ENCODE measurements at regions not wholly inside any gene's neighbourhood (a gene's known extent, or its start where the extent isn't known, plus 50 kb on each side); places are given as distances from the start of the nearest gene placed in this dataset.
A peak's percentile ranks its signal among the peaks of the same experiment; 100 is the strongest.

- no peak for TF ChIP-seq ZNF462 (CRISPR knock-in tag; IDR thresholded peaks at IDR 0.05)
Observed at GRCh38 chr18:73645160-73645715, 502.4 kb downstream of the FBXO15 start (continued).

- Histone ChIP-seq H3K4me1 (ENCODE audit: insufficient read depth) (no peaks in the 10 kb centered on the region), H3F3A (replicated peaks; ENCODE audit: low read depth) (no peaks in the 10 kb centered on the region), H3K4me2 (no peak overlapping the region), H3K9me2 (ENCODE audit: insufficient read depth) (no peaks in the 10 kb centered on the region), H4K20me1 (replicated peaks; ENCODE audit: insufficient read depth) (no peaks in the 10 kb centered on the region), H3K27ac (ENCODE audit: low read depth) (no peak overlapping the region), H2AFZ (peak overlapping the region; percentile 50; the same call in 1 of the 2 replicates), H3K79me2 (replicated peaks; ENCODE audit: insufficient read depth) (no peaks in the 10 kb centered on the region), H3K36me3 (ENCODE audit: insufficient read depth) (no peaks in the 10 kb centered on the region), H3K4me3 (no peak overlapping the region), H3K27me3 (ENCODE audit: insufficient read depth) (no peaks in the 10 kb centered on the region)
- H3K4me1 Mint-ChIP-seq, result peaks cover 3% of the 10 kb centered on the region; the same call in 2 of the 3 replicates
- no peak overlapping the region for H3K4me3 Mint-ChIP-seq
- H3K27ac Mint-ChIP-seq, result no peak overlapping the region
- peaks cover 2% of the 10 kb centered on the region for H3K27me3 Mint-ChIP-seq (ENCODE audit: insufficient read depth, low read depth, poor library complexity)
- no peak for DNase-seq (ENCODE audit: low spot score)
- ATAC-seq, result peak; percentile 39; the same call in 1 of the 3 replicates
- H3K9me3 Mint-ChIP-seq, result no peaks in the 10 kb centered on the region
- H3K36me3 Mint-ChIP-seq (ENCODE audit: low read depth), result no peaks in the 10 kb centered on the region
- TF ChIP-seq ZNF114 (CRISPR knock-in tag; IDR thresholded peaks at IDR 0.05) (no peak), CTCF (conservative IDR thresholded peaks at IDR 0.05; ENCODE audit: low read depth in 2 of 2) (no peak), JUNB (IDR thresholded peaks at IDR 0.05; ENCODE audit: unreplicated experiment) (no peak), EZH2phosphoT487 (IDR thresholded peaks at IDR 0.05; ENCODE audit: unreplicated experiment) (no peak), ETS1 (IDR thresholded peaks at IDR 0.05) (no peak), STAT1 (IDR thresholded peaks at IDR 0.05; ENCODE audit: unreplicated experiment) (no peak), ZNF331 (CRISPR knock-in tag; IDR thresholded peaks at IDR 0.05; ENCODE audit: low read depth) (no peak)
Observed at GRCh38 chr18:73639788-73640187, 507.8 kb downstream of the FBXO15 start.

All from GM23338 (cell line).